Activated CD8-positive, alpha-beta memory T cell treated with anti-CD3 and anti-CD28 coated beads for 36 hours (primary cell): ENCODE measurements at regions not wholly inside any gene's neighbourhood (a gene's known extent, or its start where the extent isn't known, plus 50 kb on each side); places are given as distances from the start of the nearest gene placed in this dataset.

ENCODE experiments used
- CTCF ChIA-PET: fragments of 350-600 bp; sonication (Branson Sonifier 250); formaldehyde crosslinking; loops from one replicate; lab custom pipeline; 2021; ENCODE audit warnings: antibody characterized with exemption; lab: Charles Lee
- POLR2A ChIA-PET: fragments of 350-600 bp; sonication (Branson Sonifier 250); formaldehyde crosslinking; loops from one replicate; lab custom pipeline; 2021; ENCODE audit warnings: antibody characterized with exemption; lab: Charles Lee

DNA sequence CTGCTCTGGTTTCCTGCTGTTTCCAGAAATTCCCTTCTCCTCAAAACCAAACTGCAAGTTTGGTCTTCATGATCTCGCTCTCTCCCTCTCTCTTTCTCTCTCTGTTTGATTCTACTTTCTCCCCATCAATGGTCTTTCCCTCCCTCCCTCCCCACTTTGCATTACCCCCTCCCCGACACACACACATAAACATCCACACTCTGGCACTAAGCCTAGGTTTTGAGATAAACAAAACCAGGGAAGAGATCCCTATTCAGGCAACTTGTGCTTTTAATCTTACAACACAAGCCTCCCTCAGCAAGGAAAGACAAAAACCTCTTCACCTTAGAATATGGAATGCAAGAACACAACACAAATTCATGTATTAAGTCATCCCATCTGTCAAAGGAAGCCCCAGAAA lies 73.5 kb upstream of the PTPRT start:
- CTCF ChIA-PET: no interaction called here
- POLR2A ChIA-PET: no interaction called here

DNA sequence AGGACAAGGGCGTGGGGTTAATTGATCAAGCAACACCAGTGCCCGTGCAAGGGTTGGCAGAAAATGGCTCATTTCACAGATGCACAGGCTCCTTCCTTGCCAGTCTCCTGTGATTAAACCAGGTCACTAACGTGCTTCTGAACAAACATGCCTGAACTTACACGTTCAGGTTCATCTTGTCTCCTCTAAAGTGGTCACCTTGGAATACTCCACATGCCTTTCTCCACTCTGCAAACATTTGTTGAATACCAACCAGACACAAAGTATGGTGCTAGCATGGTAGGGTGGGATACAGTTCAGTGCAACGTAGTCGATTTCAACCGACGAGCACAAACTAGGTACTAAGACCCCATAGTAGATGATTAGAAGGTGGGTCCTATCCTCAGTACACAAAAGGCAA lies 72.6 kb upstream of the PTPRT start:
- POLR2A ChIA-PET: no interaction called here
- CTCF ChIA-PET: no interaction called here

DNA sequence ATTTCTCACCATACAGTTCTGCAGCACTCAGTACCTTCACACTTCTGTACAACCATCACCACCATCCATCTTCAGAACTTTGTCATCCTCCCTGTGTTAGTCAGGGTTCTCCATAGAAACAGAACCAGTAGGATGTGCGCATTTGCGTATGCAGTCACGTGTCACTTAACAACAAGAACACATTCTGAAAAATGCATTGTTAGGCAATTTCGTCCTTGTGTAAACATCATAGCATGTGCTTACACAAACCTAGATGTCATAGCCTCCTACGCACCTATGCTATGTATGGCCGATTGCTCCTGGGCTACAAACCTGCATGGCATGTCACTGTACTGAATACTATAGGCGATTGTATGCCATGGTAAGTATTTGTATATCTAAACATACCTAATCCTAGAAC lies 66.2 kb upstream of the PTPRT start:
- CTCF ChIA-PET: no interaction called here
- POLR2A ChIA-PET: no interaction called here

DNA sequence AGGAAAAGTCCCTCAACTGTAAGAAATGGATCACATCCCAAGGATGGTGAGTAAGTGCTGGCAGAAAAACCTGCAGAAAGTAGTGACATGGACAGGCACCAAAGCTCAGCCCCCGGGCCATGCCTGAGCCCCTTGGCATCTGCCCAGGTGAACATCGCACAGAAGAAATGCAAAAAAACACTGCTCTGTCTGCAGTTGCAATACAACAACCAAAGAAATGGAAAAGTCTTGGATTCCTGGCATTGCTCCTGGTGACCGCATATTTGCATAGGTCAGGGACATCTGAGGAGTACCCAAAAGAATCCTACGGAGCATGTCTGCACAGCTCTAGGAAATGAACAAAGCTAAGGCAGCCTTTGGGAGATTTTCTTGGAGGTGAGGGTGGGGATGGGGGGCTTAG lies 63.1 kb upstream of the PTPRT start:
- CTCF ChIA-PET: no interaction called here

DNA sequence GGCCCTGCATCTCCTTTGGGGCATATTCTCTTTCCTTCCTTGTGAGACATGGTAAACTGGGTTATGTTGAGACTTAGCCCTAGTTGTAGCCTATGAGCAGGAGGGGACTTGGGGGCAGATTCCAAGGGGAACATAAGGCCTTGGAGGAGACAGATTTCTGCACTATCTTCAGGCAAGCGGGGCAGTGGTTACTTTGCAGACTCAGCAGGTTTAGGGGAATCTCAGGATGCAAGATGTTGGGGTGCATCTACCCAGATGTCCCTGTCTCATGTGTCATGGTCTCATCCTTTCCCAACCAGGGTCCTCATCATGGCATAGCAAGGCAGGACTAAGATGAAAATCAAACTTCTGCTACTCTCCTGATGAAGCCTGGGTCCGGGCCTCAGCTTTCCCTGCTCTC lies 58.6 kb upstream of the PTPRT start:
- POLR2A ChIA-PET: no interaction called here
- CTCF ChIA-PET: no interaction called here

More for the DNA sequence above, 63.1 kb upstream of the PTPRT start:
- POLR2A ChIA-PET: no interaction called here

DNA sequence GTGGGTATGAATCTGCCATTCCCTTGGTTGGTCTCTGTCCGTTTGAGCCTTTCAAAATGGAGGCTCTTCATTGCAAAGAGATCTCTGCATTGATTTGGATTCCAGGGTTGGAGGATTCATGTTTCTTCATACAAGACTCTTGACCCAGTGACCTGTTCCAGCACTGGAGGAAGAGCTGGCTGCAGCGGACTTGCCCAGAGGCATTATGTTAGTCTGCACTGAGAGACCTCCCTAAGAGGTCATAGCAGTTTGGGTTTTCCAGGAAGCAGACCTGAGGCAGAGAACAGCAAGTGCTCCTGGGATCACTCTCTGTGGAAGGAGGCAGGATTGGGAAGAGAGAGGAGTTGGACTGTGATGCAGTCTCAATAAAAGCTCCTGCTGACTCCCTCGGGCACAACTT lies 57.7 kb upstream of the PTPRT start:
- CTCF ChIA-PET: no interaction called here

DNA sequence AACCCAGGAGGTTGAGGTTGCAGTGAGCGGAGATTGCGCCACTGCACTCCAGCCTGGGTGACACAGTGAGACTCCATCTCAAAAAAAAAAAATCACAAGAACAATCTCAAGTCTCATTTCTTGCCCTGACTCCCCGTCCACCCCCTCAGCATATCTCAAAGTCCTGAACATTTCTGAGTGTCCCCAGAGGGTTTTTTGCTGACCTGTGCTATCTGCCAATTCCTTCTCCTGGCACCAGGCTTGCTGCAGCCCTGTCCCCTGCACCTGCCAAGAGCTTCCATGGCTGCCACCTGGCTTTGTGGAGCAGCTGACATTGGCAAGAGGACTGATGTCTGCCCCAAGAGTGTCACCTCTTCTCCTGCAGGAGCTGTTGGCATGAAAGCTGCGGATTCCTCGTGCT lies 54.9 kb upstream of the PTPRT start:
- ChIA-PET POLR2A (no interaction called here), CTCF (no interaction called here)

More for the DNA sequence above, 57.7 kb upstream of the PTPRT start:
- POLR2A ChIA-PET: no interaction called here

DNA sequence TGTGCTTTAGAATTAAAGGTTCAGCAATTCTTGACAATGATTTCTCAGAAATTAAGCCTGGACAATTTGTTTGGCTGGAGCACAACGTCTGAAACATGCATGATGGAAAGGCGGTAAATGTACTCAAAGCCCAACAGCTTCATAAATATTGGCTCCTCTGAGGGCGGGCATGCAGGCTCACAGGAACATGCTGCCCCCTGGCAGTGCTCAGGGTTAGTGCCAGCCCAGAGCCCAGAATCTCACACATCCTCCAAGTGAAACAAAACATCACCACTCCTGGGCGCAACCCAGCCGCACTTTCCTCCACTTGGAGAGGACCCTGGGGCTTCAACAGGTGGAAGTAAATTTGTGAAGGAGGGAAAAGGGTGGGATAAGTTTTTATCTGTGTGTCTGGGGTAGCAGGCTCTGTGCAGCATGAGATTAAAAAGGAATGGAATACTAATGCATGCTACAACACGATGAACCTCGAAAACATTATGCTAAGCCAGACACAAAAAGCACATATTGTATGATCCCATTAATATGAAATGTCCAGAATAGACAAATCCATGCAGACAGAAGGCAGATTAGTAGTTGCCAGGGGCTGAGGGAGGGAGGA lies 54.1 kb upstream of the PTPRT start:
- POLR2A ChIA-PET: no interaction called here
- CTCF ChIA-PET: no interaction called here

DNA sequence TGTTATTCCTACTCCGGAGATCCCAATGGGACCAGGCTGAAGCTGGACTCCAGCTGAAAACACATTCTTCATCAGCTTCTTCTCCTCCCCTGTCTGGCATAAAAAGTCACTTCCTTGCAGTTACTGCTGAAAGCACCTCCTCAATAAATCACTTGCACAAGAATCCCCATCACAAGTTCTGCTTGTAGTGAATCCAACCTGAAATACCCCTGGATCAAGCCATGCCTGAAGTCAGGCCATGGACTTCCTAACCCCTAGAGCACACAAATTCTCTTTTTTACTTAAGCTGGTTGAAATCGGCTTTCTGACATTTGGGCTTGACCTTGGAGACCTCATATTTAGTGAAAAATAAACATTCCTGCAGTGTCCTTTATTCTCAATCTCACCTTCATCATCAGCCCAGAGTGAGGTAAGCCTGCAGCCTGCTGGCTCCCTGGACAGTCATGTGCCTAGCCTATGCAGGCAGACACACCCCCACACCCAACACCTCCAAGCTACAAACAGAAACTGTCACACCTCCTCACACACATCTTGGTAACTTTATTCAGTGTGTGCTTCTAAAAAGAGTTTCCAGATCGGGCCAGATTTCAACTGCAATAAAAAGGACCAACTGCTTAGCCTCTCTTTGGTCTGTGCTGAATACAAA lies 51.5 kb upstream of the PTPRT start:
- POLR2A ChIA-PET: no interaction called here
- CTCF ChIA-PET: no interaction called here
